GM23338 (cell line): ENCODE measurements at regions not wholly inside any gene's neighbourhood (a gene's known extent, or its start where the extent isn't known, plus 50 kb on each side); places are given as distances from the start of the nearest gene placed in this dataset.

ENCODE experiments used
- ATAC-seq: fragments of 200-7000 bp; cut with Tn5 transposase; 3 replicates; pipeline ENCODE4 v1.9.1; 2020
- DNase-seq: peaks from one replicate; pipeline ENCODE4 v3.0.0-alpha.2; 2015; ENCODE audit warnings: low spot score
- H2AFZ ChIP-seq: fragments of 200-600 bp; sonication (generic); 2 replicates; pipeline ENCODE4 v1.8.0; 2016; ENCODE audit warnings: antibody characterized with exemption, mild to moderate bottlenecking, moderate library complexity
- H3F3A ChIP-seq: fragments of 200-600 bp; sonication (generic); replicated peaks from 2 replicates; pipeline ENCODE4 v1.8.0; 2017; ENCODE audit warnings: antibody characterized with exemption, mixed run types, low read depth
- H3K27ac ChIP-seq: fragments of 200-600 bp; sonication (generic); 2 replicates; pipeline ENCODE4 v1.6.1; 2016; ENCODE audit warnings: low read depth
- H3K27me3 ChIP-seq: fragments of 200-600 bp; sonication (generic); 2 replicates; pipeline ENCODE4 v1.8.0; 2016; ENCODE audit warnings: mild to moderate bottlenecking, mixed run types, moderate library complexity; ENCODE audit not compliant: insufficient read depth
- H3K36me3 ChIP-seq: fragments of 200-600 bp; sonication (generic); 2 replicates; pipeline ENCODE4 v1.8.0; 2016; ENCODE audit warnings: mild to moderate bottlenecking; ENCODE audit not compliant: insufficient read depth
- H3K4me1 ChIP-seq: fragments of 200-600 bp; sonication (generic); 2 replicates; pipeline ENCODE4 v1.8.0; 2016; ENCODE audit warnings: mild to moderate bottlenecking, moderate library complexity; ENCODE audit not compliant: insufficient read depth
- H3K4me2 ChIP-seq: fragments of 200-600 bp; sonication (generic); 2 replicates; pipeline ENCODE4 v1.7.1; 2017; ENCODE audit warnings: mixed run types
- H3K4me3 ChIP-seq: fragments of 200-600 bp; sonication (generic); 2 replicates; pipeline ENCODE4 v1.6.1; 2016; ENCODE audit warnings: mixed run types
- H3K79me2 ChIP-seq: fragments of 200-600 bp; sonication (generic); replicated peaks from 2 replicates; pipeline ENCODE4 v1.8.0; 2017; ENCODE audit warnings: mild to moderate bottlenecking; ENCODE audit not compliant: insufficient read depth
- H3K9me2 ChIP-seq: fragments of 200-600 bp; sonication (generic); 2 replicates; pipeline ENCODE4 v1.8.0; 2017; ENCODE audit not compliant: insufficient read depth
- H4K20me1 ChIP-seq: fragments of 200-600 bp; sonication (generic); replicated peaks from 2 replicates; pipeline ENCODE4 v1.8.0; 2017; ENCODE audit warnings: mild to moderate bottlenecking; ENCODE audit not compliant: insufficient read depth
- H3K27ac Mint-ChIP-seq: 2 replicates; pipeline ENCODE4 v1.8.0; 2020; ENCODE audit warnings: inconsistent platforms, mild to moderate bottlenecking, moderate library complexity, mixed read lengths
- H3K27me3 Mint-ChIP-seq: 3 replicates; pipeline ENCODE4 v1.8.0; 2022; ENCODE audit warnings: low read depth, mild to moderate bottlenecking, moderate library complexity, mixed read lengths, inconsistent platforms; ENCODE audit not compliant: insufficient read depth, poor library complexity
- H3K36me3 Mint-ChIP-seq: 3 replicates; pipeline ENCODE4 v1.8.0; 2021; ENCODE audit warnings: low read depth, mild to moderate bottlenecking, inconsistent platforms, moderate library complexity, mixed read lengths
- H3K4me1 Mint-ChIP-seq: 3 replicates; pipeline ENCODE4 v1.8.0; 2020; ENCODE audit warnings: mild to moderate bottlenecking, inconsistent platforms, mixed read lengths
- H3K4me3 Mint-ChIP-seq: 3 replicates; pipeline ENCODE4 v1.8.0; 2021; ENCODE audit warnings: moderate library complexity, mild to moderate bottlenecking, inconsistent platforms, mixed read lengths
- H3K9me3 Mint-ChIP-seq: 3 replicates; pipeline ENCODE4 v1.8.0; 2020; ENCODE audit warnings: moderate library complexity, mild to moderate bottlenecking, inconsistent platforms, mixed read lengths
- CREB1 ChIP-seq: fragments of 250-450 bp; sonication (Bioruptor Pico); IDR thresholded peaks from 2 replicates; pipeline ENCODE4 v1.5.0; 2020; ENCODE audit warnings: low read depth, mild to moderate bottlenecking, moderate library complexity
- CTCF ChIP-seq, 2 experiments: fragments of 200-600 bp in 1 of 2; sonication (generic) in 1 of 2; conservative IDR thresholded peaks; 2 replicates each; pipeline versions ENCODE4 v1.5.1 to v1.6.1; 2016 to 2017; ENCODE audit warnings: antibody characterized with exemption in 2 of 2, low read depth in 2 of 2, mild to moderate bottlenecking in 2 of 2, moderate library complexity in 1 of 2
- ETS1 ChIP-seq: IDR thresholded peaks from 2 replicates; pipeline ENCODE4 v1.6.1; 2016; ENCODE audit warnings: antibody characterized with exemption
- EZH2 ChIP-seq: fragments of 200-600 bp; sonication (generic); IDR thresholded peaks from one replicate; pipeline ENCODE4 v1.8.0; 2017; ENCODE audit warnings: antibody characterized with exemption, mild to moderate bottlenecking, low read depth; ENCODE audit not compliant: unreplicated experiment
- EZH2phosphoT487 ChIP-seq: fragments of 200-600 bp; sonication (generic); IDR thresholded peaks from one replicate; pipeline ENCODE4 v1.8.1; 2018; ENCODE audit warnings: antibody characterized with exemption; ENCODE audit not compliant: unreplicated experiment
- JUNB ChIP-seq: IDR thresholded peaks from one replicate; pipeline ENCODE4 v1.6.1; 2016; ENCODE audit warnings: antibody characterized with exemption; ENCODE audit not compliant: unreplicated experiment
- NANOG ChIP-seq: IDR thresholded peaks from 2 replicates; pipeline ENCODE4 v1.6.1; 2016; ENCODE audit warnings: antibody characterized with exemption, borderline replicate concordance
- POLR2AphosphoS5 ChIP-seq: IDR thresholded peaks from 2 replicates; pipeline ENCODE4 v1.6.1; 2016; ENCODE audit warnings: antibody characterized with exemption, low read depth
- REST ChIP-seq: IDR thresholded peaks from one replicate; pipeline ENCODE4 v1.6.1; 2018; ENCODE audit warnings: antibody characterized with exemption; ENCODE audit not compliant: unreplicated experiment
- STAT1 ChIP-seq: IDR thresholded peaks from one replicate; pipeline ENCODE4 v1.6.1; 2016; ENCODE audit warnings: antibody characterized with exemption; ENCODE audit not compliant: unreplicated experiment
- ZNF114 ChIP-seq: fragments of 250-450 bp; sonication (Bioruptor Pico); IDR thresholded peaks from 2 replicates; pipeline ENCODE4 v1.5.0; 2020; ENCODE audit warnings: mild to moderate bottlenecking, moderate library complexity
- ZNF331 ChIP-seq: fragments of 250-450 bp; sonication (Bioruptor Pico); IDR thresholded peaks from 2 replicates; pipeline ENCODE4 v1.5.0; 2020; ENCODE audit warnings: low read depth, mild to moderate bottlenecking, moderate library complexity
- ZNF462 ChIP-seq: fragments of 250-450 bp; sonication (Bioruptor Pico); IDR thresholded peaks from 2 replicates; pipeline ENCODE4 v1.5.0; 2020; ENCODE audit warnings: mild to moderate bottlenecking, moderate library complexity

GRCh38 chr10:128525936-128526335, 399.7 kb upstream of the MKI67 start:
- H3K4me3 Mint-ChIP-seq = no peak overlapping the region
- peaks cover 10% of the 10 kb centered on the region for H3K27me3 Mint-ChIP-seq
- Histone ChIP-seq H3K27ac (no peak overlapping the region), H3K4me3 (no peak overlapping the region), H3K27me3 (no peaks in the 10 kb centered on the region), H3K79me2 (no peaks in the 10 kb centered on the region), H3K9me2 (peaks cover 3% of the 10 kb centered on the region), H2AFZ (0 out of 2 replicates have a peak overlapping the region, but pooled peaks have one; percentile 56), H3K4me2 (no peak overlapping the region), H3F3A (no peaks in the 10 kb centered on the region), H4K20me1 (no peaks in the 10 kb centered on the region), H3K4me1 (peaks cover 30% of the 10 kb centered on the region), H3K36me3 (no peaks in the 10 kb centered on the region)
- ATAC-seq (no peak), DNase-seq (no peak)
- peaks cover 2% of the 10 kb centered on the region; the same call in 2 of the 3 replicates for H3K9me3 Mint-ChIP-seq
- H3K36me3 Mint-ChIP-seq = no peaks in the 10 kb centered on the region
- peaks cover 39% of the 10 kb centered on the region for H3K4me1 Mint-ChIP-seq
- H3K27ac Mint-ChIP-seq = no peak overlapping the region
- no peak for TF ChIP-seq JUNB
- TF ChIP-seq CREB1 (CRISPR knock-in tag) = no peak
- TF ChIP-seq ETS1 = no peak
- TF ChIP-seq NANOG = no peak
- TF ChIP-seq STAT1 = no peak
- no peak for TF ChIP-seq ZNF331 (CRISPR knock-in tag)
- TF ChIP-seq EZH2 = no peak
- no peak for TF ChIP-seq EZH2phosphoT487
- no peak for TF ChIP-seq POLR2AphosphoS5
- TF ChIP-seq ZNF462 (CRISPR knock-in tag) = no peak
- no peak for TF ChIP-seq REST
- no peak for TF ChIP-seq ZNF114
- no peak for TF ChIP-seq CTCF (conservative IDR thresholded peaks at IDR 0.05; ENCODE audit: low read depth in 2 of 2)
